Osteocyte (in vitro differentiated cells): ENCODE measurements at regions not wholly inside any gene's neighbourhood (a gene's known extent, or its start where the extent isn't known, plus 50 kb on each side); places are given as distances from the start of the nearest gene placed in this dataset.

ENCODE experiments used
- DNase-seq: peaks from one replicate; pipeline ENCODE4 v3.0.0; 2021; ENCODE audit warnings: mixed read lengths; ENCODE audit not compliant: unreplicated experiment; ENCODE audit errors: extremely low spot score
- H3K27ac Mint-ChIP-seq: one replicate; pipeline ENCODE4 v1.8.0; 2021; ENCODE audit warnings: mild to moderate bottlenecking, mixed read lengths; ENCODE audit not compliant: unreplicated experiment
- H3K27me3 Mint-ChIP-seq: one replicate; pipeline ENCODE4 v1.8.0; 2021; ENCODE audit warnings: mixed read lengths; ENCODE audit not compliant: unreplicated experiment
- H3K36me3 Mint-ChIP-seq: one replicate; pipeline ENCODE4 v1.8.0; 2021; ENCODE audit warnings: mixed read lengths; ENCODE audit not compliant: unreplicated experiment
- H3K4me1 Mint-ChIP-seq: one replicate; pipeline ENCODE4 v1.8.0; 2021; ENCODE audit warnings: mixed read lengths; ENCODE audit not compliant: unreplicated experiment
- H3K4me3 Mint-ChIP-seq: one replicate; pipeline ENCODE4 v1.8.0; 2021; ENCODE audit warnings: mild to moderate bottlenecking, moderate library complexity, mixed read lengths; ENCODE audit not compliant: unreplicated experiment
- H3K9me3 Mint-ChIP-seq: one replicate; pipeline ENCODE4 v1.8.0; 2021; ENCODE audit warnings: mixed read lengths; ENCODE audit not compliant: unreplicated experiment
- CTCF ChIP-seq: fragments of 200-600 bp; sonication (generic); IDR thresholded peaks from 2 replicates; pipeline ENCODE4 v1.5.0; 2021; ENCODE audit warnings: antibody characterized with exemption, mild to moderate bottlenecking, moderate library complexity

GRCh38 chr1:5724847-5725246 is 267.4 kb downstream of the NPHP4 start:
- DNase-seq, result no peak
- no peaks in the 10 kb centered on the region for H3K4me1 Mint-ChIP-seq
- no peaks in the 10 kb centered on the region for H3K36me3 Mint-ChIP-seq
- H3K27me3 Mint-ChIP-seq, result no peaks in the 10 kb centered on the region
- no peak overlapping the region for H3K4me3 Mint-ChIP-seq
- no peak overlapping the region for H3K27ac Mint-ChIP-seq
- TF ChIP-seq CTCF, result no peak
- no peaks in the 10 kb centered on the region for H3K9me3 Mint-ChIP-seq

- Mint-ChIP-seq H3K36me3 (no peaks in the 10 kb centered on the region), H3K27ac (no peak overlapping the region), H3K9me3 (no peaks in the 10 kb centered on the region), H3K4me1 (no peaks in the 10 kb centered on the region), H3K4me3 (no peak overlapping the region), H3K27me3 (no peaks in the 10 kb centered on the region)
- no peak for DNase-seq
- TF ChIP-seq CTCF, result no peak
Measured at GRCh38 chr1:5722635-5723164, 269.5 kb downstream of the NPHP4 start.

- TF ChIP-seq CTCF, result no peak
- Mint-ChIP-seq H3K4me3 (no peak overlapping the region), H3K27ac (no peak overlapping the region), H3K36me3 (no peaks in the 10 kb centered on the region), H3K9me3 (no peaks in the 10 kb centered on the region), H3K4me1 (no peaks in the 10 kb centered on the region), H3K27me3 (no peaks in the 10 kb centered on the region)
- no peak for DNase-seq
Measured at GRCh38 chr1:5721634-5722215, 270.5 kb downstream of the NPHP4 start.

GRCh38 chr1:5720936-5721335 is 271.3 kb downstream of the NPHP4 start:
- Mint-ChIP-seq H3K27ac (no peak overlapping the region), H3K27me3 (no peaks in the 10 kb centered on the region), H3K4me1 (no peaks in the 10 kb centered on the region), H3K4me3 (no peak overlapping the region), H3K9me3 (no peaks in the 10 kb centered on the region), H3K36me3 (no peaks in the 10 kb centered on the region)
- DNase-seq, result no peak
- no peak for TF ChIP-seq CTCF

- no peak overlapping the region for H3K4me3 Mint-ChIP-seq
- no peaks in the 10 kb centered on the region for H3K36me3 Mint-ChIP-seq
- no peaks in the 10 kb centered on the region for H3K9me3 Mint-ChIP-seq
- H3K27ac Mint-ChIP-seq, result no peak overlapping the region
- no peak for DNase-seq
- H3K27me3 Mint-ChIP-seq, result no peaks in the 10 kb centered on the region
- TF ChIP-seq CTCF, result no peak
- H3K4me1 Mint-ChIP-seq, result no peaks in the 10 kb centered on the region
Measured at GRCh38 chr1:5720484-5720883, 271.7 kb downstream of the NPHP4 start.
